HL-60 (cell line): ENCODE measurements at regions not wholly inside any gene's neighbourhood (a gene's known extent, or its start where the extent isn't known, plus 50 kb on each side); places are given as distances from the start of the nearest gene placed in this dataset.
"Not testable (repeated sequence)": the region's sequence is repeated elsewhere in the genome, so short reads cannot be mapped to it uniquely, and the experiment has no call there.

ENCODE experiments used
- GABPA ChIP-seq: IDR thresholded peaks from 2 replicates; pipeline ENCODE4 v1.6.1; 2012; ENCODE audit warnings: low read depth
- POLR2AphosphoS5 ChIP-seq: IDR thresholded peaks from 2 replicates; pipeline ENCODE4 v1.6.1; 2012; ENCODE audit warnings: low read depth
- TF ChIP-seq, protein P1 (sequence below): IDR thresholded peaks from one replicate; pipeline ENCODE4 v1.5.1; 2011; ENCODE audit warnings: low read length, control low read depth, inconsistent platforms; ENCODE audit not compliant: insufficient read depth

DNA sequence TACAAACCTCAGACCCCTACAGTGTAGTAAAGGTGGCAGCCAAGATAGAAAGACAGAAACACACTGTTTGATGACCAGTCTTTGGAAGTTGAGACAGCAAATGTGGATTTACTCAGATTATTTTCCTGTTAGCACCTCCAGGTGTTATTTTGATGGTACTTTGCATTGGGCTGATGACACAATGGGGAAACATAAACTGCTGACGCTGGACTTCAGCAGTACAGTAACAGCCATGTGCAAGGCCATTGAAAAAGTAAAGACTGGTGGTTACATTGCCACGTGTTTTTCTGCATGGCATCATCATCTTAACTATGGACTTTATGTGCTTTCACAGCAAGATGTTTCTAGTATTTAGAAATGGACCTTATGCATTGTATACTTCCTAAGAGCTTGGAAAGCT lies 105.3 kb downstream of the POTEM start:
- TF ChIP-seq, protein P1, sequence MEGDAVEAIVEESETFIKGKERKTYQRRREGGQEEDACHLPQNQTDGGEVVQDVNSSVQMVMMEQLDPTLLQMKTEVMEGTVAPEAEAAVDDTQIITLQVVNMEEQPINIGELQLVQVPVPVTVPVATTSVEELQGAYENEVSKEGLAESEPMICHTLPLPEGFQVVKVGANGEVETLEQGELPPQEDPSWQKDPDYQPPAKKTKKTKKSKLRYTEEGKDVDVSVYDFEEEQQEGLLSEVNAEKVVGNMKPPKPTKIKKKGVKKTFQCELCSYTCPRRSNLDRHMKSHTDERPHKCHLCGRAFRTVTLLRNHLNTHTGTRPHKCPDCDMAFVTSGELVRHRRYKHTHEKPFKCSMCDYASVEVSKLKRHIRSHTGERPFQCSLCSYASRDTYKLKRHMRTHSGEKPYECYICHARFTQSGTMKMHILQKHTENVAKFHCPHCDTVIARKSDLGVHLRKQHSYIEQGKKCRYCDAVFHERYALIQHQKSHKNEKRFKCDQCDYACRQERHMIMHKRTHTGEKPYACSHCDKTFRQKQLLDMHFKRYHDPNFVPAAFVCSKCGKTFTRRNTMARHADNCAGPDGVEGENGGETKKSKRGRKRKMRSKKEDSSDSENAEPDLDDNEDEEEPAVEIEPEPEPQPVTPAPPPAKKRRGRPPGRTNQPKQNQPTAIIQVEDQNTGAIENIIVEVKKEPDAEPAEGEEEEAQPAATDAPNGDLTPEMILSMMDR: not testable (repeated sequence)
- TF ChIP-seq POLR2AphosphoS5, GABPA: not testable (repeated sequence)
